ENCODE measurements at regions not wholly inside any gene's neighbourhood (a gene's known extent, or its start where the extent isn't known, plus 50 kb on each side); places are given as distances from the start of the nearest gene placed in this dataset.

DNA sequence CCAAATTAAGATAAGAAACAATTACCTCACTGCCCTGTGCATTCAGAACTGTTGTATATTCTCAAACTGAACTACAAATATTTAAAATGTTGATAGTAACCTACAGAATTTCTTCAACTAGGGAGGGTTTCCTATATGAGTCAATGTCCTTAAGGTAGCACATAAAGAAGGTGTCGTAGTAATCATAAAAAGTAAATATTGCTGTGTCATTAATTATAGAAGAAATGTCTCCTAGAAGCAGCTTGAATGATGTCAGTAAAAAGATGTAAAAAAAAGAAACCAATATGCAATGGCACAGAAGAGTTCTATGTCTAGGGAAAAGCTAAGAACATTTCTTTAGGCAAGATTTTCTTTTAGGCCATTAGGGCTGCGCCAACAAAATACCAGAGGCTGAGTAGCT lies 559.6 kb upstream of the EPHA5 start:
- TF ChIP-seq, protein P1, sequence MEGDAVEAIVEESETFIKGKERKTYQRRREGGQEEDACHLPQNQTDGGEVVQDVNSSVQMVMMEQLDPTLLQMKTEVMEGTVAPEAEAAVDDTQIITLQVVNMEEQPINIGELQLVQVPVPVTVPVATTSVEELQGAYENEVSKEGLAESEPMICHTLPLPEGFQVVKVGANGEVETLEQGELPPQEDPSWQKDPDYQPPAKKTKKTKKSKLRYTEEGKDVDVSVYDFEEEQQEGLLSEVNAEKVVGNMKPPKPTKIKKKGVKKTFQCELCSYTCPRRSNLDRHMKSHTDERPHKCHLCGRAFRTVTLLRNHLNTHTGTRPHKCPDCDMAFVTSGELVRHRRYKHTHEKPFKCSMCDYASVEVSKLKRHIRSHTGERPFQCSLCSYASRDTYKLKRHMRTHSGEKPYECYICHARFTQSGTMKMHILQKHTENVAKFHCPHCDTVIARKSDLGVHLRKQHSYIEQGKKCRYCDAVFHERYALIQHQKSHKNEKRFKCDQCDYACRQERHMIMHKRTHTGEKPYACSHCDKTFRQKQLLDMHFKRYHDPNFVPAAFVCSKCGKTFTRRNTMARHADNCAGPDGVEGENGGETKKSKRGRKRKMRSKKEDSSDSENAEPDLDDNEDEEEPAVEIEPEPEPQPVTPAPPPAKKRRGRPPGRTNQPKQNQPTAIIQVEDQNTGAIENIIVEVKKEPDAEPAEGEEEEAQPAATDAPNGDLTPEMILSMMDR (IDR thresholded peaks at IDR 0.05; ENCODE audit: insufficient read depth, low read length, poor library complexity, severe bottlenecking): no peak
- TF ChIP-seq EZH2phosphoT487 (conservative IDR thresholded peaks at IDR 0.05; ENCODE audit: low read length): no peak

Data from SU-DHL-6 (cell line).